HUES48 (cell line): ENCODE measurements at regions not wholly inside any gene's neighbourhood (a gene's known extent, or its start where the extent isn't known, plus 50 kb on each side); places are given as distances from the start of the nearest gene placed in this dataset.

Experiments used
- H3K27ac ChIP-seq: one replicate; pipeline ENCODE4 v1.7.0; 2013; ENCODE audit warnings: low read depth, low read length, inconsistent platforms
- H3K27me3 ChIP-seq: 2 replicates; pipeline ENCODE4 v1.6.1; 2013; ENCODE audit warnings: mild to moderate bottlenecking, low read length; ENCODE audit not compliant: control insufficient read depth, insufficient read depth
- H3K36me3 ChIP-seq: 2 replicates; pipeline ENCODE4 v1.6.1; 2013; ENCODE audit warnings: low read length; ENCODE audit not compliant: control insufficient read depth, insufficient read depth
- H3K4me1 ChIP-seq: 2 replicates; pipeline ENCODE4 v1.6.1; 2013; ENCODE audit warnings: mild to moderate bottlenecking, low read length; ENCODE audit not compliant: control insufficient read depth, insufficient read depth
- H3K4me3 ChIP-seq: 2 replicates; pipeline ENCODE4 v1.5.1; 2013; ENCODE audit warnings: mild to moderate bottlenecking, low read depth, low read length
- H3K9ac ChIP-seq: 2 replicates; pipeline ENCODE4 v1.6.1; 2013; ENCODE audit warnings: mild to moderate bottlenecking, low read depth, low read length, moderate library complexity
- H3K9me3 ChIP-seq: 2 replicates; pipeline ENCODE4 v1.6.1; 2013; ENCODE audit warnings: low read length; ENCODE audit not compliant: control insufficient read depth, insufficient read depth

DNA sequence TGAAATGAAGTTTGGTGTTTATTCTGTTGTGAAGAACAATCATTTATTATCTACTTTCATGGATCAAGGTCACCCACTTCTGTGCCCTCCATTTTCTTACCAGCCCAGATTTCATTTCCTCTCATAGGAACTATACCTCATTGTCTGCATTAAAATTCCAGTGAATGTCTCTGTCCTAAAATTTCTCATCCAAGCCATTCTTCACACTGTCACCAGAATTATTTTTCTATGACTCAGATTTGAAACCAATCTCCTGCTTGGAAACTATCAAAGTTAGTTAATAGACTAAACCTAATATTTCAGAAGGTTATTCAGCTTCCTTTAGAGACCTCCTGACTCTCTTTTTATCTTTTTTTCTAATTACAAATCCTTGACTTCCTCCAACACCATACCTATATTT, 364.1 kb upstream of the CBLB start:
- Histone ChIP-seq H3K36me3 (no peaks in the 10 kb centered on the region), H3K9me3 (0 out of 2 replicates have a peak, but pooled peaks cover 2% of the 10 kb centered on the region), H3K4me1 (no peaks in the 10 kb centered on the region), H3K27ac (no peak overlapping the region), H3K9ac (no peak overlapping the region), H3K27me3 (no peaks in the 10 kb centered on the region), H3K4me3 (no peak overlapping the region)

- no peak overlapping the region for H3K9ac ChIP-seq
- 0 out of 2 replicates have a peak, but pooled peaks cover 2% of the 10 kb centered on the region for H3K9me3 ChIP-seq
- no peak overlapping the region for H3K4me3 ChIP-seq
- H3K27me3 ChIP-seq = no peaks in the 10 kb centered on the region
- H3K27ac ChIP-seq = no peak overlapping the region
- H3K4me1 ChIP-seq = no peaks in the 10 kb centered on the region
- no peaks in the 10 kb centered on the region for H3K36me3 ChIP-seq
Measured at GRCh38 chr3:106239195-106239697, 370.4 kb upstream of the CBLB start.

DNA sequence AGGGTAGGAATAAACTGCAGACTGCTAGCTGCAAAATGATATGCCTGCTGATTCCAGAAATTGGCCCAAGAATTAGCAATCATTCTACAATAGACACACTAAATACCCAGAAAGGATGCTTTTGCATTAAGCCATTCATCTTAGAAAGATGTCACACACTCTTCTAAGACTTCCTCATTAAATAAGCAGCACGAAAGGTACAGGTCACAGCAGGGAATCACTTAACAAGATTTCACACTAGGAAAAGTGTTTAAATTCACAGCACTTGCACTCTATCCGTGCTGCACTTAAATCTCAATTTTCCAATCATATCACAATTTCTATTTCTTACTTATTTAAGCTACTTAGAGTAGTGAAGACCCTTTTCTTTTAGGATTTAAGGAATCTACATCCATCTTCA, 372.8 kb upstream of the CBLB start:
- peaks cover 5% of the 10 kb centered on the region; the same call in 1 of the 2 replicates for H3K4me1 ChIP-seq
- no peak overlapping the region for H3K9ac ChIP-seq
- no peak overlapping the region for H3K4me3 ChIP-seq
- H3K9me3 ChIP-seq = 0 out of 2 replicates have a peak, but pooled peaks cover 2% of the 10 kb centered on the region
- no peaks in the 10 kb centered on the region for H3K36me3 ChIP-seq
- no peaks in the 10 kb centered on the region for H3K27me3 ChIP-seq
- no peak overlapping the region for H3K27ac ChIP-seq

DNA sequence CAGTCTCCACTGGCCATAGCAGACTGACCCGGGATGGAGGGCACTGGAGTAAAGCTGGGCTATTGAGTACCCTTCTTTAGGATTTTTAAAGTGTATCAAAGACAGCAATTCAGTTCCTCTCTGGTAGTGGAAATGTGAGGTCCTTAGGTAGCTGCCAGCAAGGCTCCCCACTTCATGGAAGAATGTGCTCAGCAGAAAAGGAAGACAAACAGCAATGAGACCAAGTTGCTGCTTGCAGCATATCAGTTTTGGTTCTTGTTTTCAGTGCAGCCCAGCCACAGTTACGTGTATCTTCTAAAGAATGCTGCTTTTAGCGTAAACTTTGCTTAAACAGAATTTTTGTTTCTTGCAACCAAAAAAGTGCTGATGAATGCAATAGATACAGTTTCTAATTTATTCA, 374.0 kb upstream of the CBLB start:
- H3K4me1 ChIP-seq = peaks cover 5% of the 10 kb centered on the region; the same call in 1 of the 2 replicates
- no peaks in the 10 kb centered on the region for H3K36me3 ChIP-seq
- no peak overlapping the region for H3K9ac ChIP-seq
- H3K9me3 ChIP-seq = no peaks in the 10 kb centered on the region
- H3K27ac ChIP-seq = no peak overlapping the region
- no peaks in the 10 kb centered on the region for H3K27me3 ChIP-seq
- no peak overlapping the region for H3K4me3 ChIP-seq

GRCh38 chr3:106245400-106245799, 376.6 kb upstream of the CBLB start:
- Histone ChIP-seq H3K4me3 (no peak overlapping the region), H3K9ac (no peak overlapping the region), H3K4me1 (peaks cover 5% of the 10 kb centered on the region; the same call in 1 of the 2 replicates), H3K36me3 (no peaks in the 10 kb centered on the region), H3K27me3 (no peaks in the 10 kb centered on the region), H3K27ac (no peak overlapping the region), H3K9me3 (no peaks in the 10 kb centered on the region)

DNA sequence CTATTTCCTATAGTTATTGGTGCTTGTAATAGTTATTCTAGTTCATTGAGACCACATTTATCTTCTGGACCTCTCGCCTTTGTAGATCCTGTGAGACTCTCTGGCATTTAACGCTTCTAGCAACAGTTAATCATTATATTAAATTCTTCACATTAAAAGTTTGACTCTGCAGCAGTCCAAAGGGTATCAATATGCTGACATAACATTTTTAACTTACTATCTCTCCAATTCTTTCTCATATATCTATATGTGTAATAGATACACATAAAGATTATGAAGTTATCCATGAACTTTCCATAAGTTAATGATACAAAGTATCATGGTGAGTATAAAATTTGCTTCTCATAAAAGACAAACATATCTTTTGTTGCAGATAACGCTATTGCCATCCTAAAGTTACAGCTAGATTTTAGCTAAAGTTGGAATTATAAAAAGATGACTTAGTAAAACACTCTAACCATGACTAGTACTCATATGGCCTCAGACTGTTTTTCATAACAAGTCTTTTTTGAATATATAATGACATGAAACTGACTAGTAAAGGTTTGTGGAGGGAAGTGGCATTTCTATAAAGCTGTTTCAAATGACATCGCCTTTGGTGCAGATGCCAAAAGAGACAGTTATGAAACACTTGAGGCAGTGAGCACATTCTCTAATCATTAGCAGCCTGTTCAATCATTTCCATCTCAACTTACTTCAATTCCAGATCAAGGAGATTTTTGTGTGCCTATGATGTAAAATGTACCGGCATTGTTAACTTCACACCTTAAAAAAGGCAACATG, 379.3 kb upstream of the CBLB start:
- no peak overlapping the region for H3K4me3 ChIP-seq
- peaks cover 12% of the 10 kb centered on the region for H3K9me3 ChIP-seq
- no peak overlapping the region for H3K27ac ChIP-seq
- no peaks in the 10 kb centered on the region for H3K27me3 ChIP-seq
- H3K4me1 ChIP-seq = peaks cover 5% of the 10 kb centered on the region; the same call in 1 of the 2 replicates
- no peaks in the 10 kb centered on the region for H3K36me3 ChIP-seq
- no peak overlapping the region for H3K9ac ChIP-seq

- H3K27me3 ChIP-seq = no peaks in the 10 kb centered on the region
- peaks cover 5% of the 10 kb centered on the region; the same call in 1 of the 2 replicates for H3K4me1 ChIP-seq
- H3K4me3 ChIP-seq = no peak overlapping the region
- H3K9me3 ChIP-seq = peaks cover 12% of the 10 kb centered on the region
- no peaks in the 10 kb centered on the region for H3K36me3 ChIP-seq
- no peak overlapping the region for H3K27ac ChIP-seq
- no peak overlapping the region for H3K9ac ChIP-seq
Measured at GRCh38 chr3:106249159-106249558, 380.3 kb upstream of the CBLB start.

DNA sequence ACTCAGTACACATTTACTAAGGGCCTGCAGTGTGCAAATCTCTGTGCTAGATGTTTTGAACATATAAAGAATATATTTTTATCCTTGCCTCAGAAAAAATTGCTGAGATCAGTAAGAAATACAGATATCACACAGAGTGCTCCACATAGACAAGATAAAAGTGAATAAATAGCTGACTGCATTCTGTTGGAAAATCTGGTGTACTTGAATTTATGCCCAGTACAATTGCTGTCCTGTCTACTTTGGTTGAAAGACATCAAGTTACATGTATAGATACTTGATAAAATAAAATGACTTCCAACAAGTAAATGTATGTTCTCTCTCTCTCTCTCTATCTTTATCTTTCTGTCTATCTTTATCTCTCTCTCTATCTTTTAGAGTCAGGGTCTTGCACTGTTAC, 381.2 kb upstream of the CBLB start:
- Histone ChIP-seq H3K4me3 (no peak overlapping the region), H3K9ac (no peak overlapping the region), H3K9me3 (peaks cover 12% of the 10 kb centered on the region)

DNA sequence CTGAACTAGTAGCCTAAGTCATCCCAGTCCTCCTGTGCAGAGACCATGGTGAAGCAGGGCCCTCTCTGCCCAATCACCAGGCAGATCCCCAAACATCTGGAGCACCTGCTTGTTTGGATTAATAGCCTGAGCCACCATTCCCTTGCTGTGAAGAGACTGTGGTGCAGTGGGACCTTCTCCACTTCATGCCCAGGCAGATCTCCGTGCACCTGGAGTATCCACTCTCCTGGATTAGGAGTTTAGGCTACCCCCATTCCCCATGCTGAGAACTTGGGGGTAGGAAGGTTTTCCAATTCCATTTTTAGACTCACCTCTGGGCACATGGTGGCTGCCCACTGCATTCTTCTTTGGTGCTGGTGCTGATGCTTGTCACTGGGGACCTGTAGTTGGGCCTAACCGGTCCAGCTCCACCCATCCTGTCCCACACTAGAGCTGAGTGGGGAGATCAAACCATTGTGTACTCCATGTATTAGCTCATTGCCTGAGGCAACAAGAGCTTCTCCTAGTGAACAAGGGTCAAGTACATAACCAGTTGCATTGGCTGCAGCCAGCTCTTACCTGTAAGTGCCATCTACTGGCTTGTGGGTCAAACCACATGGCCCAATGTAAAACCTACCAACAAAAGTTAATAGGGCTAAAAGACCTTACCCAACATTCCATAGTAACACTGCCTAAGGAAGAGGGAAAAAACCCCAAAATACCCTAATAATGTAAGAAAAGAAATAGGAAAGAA, 382.5 kb upstream of the CBLB start:
- Histone ChIP-seq H3K4me3 (no peak overlapping the region), H3K9ac (no peak overlapping the region), H3K27me3 (no peaks in the 10 kb centered on the region), H3K36me3 (no peaks in the 10 kb centered on the region), H3K4me1 (no peaks in the 10 kb centered on the region), H3K9me3 (peaks cover 12% of the 10 kb centered on the region), H3K27ac (no peak overlapping the region)

More for the DNA sequence above, 381.2 kb upstream of the CBLB start:
- H3K4me1 ChIP-seq = peaks cover 5% of the 10 kb centered on the region; the same call in 1 of the 2 replicates
- H3K36me3 ChIP-seq = no peaks in the 10 kb centered on the region
- no peaks in the 10 kb centered on the region for H3K27me3 ChIP-seq
- H3K27ac ChIP-seq = no peak overlapping the region

DNA sequence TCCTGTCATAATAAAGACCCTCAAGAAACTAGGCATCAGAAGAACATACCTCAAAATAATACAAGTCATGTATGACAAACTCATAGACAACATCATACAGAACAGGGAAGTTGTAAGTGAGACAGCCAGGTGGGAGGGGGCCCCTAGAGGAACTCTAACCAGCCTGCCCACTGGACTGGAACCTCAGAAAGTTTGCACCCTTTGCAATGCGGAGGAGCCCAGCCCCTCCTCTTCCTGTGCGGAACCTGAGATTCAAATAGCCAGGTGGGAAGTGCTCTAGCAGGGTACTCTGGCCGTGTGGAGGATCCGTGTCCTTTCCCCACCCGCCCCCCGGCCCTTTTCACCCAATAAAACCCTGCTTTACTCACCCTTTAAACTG, 387.0 kb upstream of the CBLB start:
- Histone ChIP-seq H3K36me3 (no peaks in the 10 kb centered on the region), H3K9ac (no peak overlapping the region), H3K27me3 (no peaks in the 10 kb centered on the region), H3K9me3 (peaks cover 11% of the 10 kb centered on the region), H3K27ac (no peak overlapping the region), H3K4me1 (no peaks in the 10 kb centered on the region), H3K4me3 (no peak overlapping the region)
